Activated CD4-positive, alpha-beta T cell treated with anti-CD3 and anti-CD28 coated beads, Interleukin-2, Interleukin-6, amounts not matched to agents 100 ng/mL and 50 ng/mL, durations not matched to agents 16 hours and 8 hours (primary cell): ENCODE measurements at regions not wholly inside any gene's neighbourhood (a gene's known extent, or its start where the extent isn't known, plus 50 kb on each side); places are given as distances from the start of the nearest gene placed in this dataset.
A peak's percentile ranks its signal among the peaks of the same experiment; 100 is the strongest.
"Not testable (repeated sequence)": the region's sequence is repeated elsewhere in the genome, so short reads cannot be mapped to it uniquely, and the experiment has no call there.

Source experiments
- DNase-seq: peaks from one replicate; pipeline ENCODE4 v3.0.0-alpha.2; 2020

DNA sequence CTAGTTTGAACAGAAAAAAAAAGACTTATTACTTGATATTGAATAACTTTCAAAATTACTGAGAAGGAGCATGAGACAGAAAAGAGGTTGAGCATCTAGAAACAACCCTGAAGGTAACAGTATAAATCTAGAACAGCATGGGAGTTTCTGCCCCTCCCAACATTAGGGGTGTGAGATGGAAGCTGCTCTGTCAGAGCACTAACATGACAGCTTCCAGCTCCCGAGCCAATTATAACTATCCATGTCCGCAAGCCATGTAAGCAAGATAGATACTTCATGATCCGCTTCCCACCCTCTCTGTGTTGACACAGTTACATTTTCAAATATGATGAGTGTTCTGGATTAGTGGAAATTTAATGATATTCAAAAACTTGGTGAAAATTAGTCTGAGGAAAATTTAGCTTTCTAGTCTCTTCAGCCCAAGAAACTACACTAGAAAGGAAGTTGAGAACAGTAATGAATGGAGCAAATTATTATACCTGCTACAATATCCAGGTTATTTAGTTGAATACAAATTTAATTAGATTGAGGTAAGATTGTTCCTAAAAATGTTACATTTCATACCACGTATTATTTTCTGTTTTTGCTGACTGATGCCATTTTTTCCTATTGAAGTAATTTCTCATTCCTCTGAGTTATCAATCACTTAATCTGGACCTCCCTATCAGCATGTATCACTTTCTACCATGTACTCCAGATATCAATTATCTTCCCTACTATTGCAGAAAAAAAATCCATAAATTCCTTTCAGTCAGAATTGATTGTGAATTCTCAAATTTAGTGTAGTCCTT, 129.3 kb upstream of the SLIT2 start:
- no peak for DNase-seq

DNA sequence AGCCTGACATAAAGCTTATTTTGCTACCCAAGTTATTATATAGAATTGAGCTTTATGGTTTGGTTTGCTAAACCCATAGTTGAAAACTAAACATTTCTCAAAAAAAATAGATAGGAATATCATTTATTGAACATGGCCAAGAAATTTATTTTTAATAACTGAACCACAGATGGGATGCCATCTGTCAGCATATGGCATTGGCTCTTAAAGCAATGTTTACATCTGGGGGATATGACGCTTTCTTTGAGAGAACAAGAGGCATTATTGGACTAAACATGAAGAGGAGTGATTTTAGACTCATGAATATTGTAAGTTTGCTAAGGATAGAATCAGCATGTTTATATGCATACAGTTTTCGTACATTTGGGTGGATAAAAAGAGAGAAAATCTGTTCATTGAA, 132.6 kb upstream of the SLIT2 start:
- DNase-seq = no peak

DNA sequence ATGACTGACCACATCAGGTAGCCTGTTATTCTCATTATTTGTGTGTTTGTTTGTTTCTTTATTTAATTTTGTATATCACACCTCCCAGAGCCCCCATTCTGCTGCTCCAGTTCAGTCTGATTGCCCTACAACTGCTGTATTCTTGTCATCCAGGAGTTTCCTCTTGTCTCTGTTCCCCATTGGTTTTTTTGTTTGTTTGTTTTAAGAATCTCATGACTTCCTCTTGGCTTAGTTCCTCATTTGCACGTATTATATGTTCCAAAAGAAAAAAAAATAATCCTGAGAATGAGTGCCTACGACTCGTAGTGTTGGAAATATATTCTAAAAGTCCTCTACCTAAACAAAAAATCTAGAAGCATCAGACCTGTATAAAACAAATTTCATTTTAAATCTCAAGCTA, 142.3 kb upstream of the SLIT2 start:
- no peak for DNase-seq

DNA sequence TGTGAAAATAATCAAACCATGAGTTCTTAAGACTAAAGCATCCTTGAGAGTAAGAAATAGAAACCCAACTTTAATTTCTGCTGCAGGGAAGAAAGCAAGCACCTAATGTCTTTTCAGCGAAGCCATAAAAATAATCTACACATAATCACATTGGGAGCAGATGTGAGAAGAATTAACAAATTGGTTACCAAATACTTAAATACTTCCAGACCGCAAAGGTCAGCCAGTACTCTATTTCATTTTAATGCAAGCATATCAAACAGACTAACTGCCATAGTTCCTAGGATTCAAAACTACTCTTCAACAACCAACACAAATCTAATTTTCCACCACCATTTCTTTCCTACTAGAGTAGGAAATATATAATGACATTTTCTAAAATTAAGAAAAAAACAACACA, 144.8 kb upstream of the SLIT2 start:
- DNase-seq = no peak

DNA sequence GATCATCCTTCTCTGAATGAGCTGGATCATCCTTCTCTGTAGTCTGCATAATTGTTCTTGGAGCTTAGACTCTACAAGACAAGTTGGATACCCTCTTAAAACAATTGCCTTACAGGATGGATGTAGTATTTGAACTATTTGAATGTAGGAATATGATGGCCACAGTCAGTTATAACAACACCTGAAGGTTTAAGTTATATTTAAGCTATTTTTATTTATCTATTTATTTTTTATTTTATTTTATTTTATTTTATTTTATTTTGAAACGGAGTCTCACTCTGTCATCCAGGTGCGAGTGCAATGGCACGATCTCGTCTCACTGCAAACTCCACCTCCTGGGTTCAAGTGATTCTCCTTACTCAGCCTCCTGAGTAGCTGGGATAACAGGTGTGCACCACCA, 149.9 kb upstream of the SLIT2 start:
- no peak for DNase-seq

DNA sequence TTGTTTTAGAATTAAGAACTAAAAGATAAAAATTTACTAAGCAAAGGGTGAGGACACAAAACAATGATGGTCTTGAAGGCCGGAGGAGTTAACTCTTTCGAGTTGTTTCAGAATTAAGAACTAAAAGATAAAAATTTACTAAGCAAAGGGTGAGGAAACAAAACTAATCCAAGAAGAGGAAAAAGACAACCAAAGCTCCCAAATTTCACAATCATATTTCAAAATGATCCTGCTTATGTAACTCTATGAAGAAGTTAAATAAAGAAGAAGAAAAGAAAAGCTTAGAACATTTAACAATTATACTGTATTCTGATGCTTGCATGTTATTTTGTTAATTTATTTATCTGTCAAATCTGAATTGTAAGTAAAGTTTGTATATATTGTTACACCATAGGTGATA, 154.8 kb upstream of the SLIT2 start:
- no peak for DNase-seq

DNA sequence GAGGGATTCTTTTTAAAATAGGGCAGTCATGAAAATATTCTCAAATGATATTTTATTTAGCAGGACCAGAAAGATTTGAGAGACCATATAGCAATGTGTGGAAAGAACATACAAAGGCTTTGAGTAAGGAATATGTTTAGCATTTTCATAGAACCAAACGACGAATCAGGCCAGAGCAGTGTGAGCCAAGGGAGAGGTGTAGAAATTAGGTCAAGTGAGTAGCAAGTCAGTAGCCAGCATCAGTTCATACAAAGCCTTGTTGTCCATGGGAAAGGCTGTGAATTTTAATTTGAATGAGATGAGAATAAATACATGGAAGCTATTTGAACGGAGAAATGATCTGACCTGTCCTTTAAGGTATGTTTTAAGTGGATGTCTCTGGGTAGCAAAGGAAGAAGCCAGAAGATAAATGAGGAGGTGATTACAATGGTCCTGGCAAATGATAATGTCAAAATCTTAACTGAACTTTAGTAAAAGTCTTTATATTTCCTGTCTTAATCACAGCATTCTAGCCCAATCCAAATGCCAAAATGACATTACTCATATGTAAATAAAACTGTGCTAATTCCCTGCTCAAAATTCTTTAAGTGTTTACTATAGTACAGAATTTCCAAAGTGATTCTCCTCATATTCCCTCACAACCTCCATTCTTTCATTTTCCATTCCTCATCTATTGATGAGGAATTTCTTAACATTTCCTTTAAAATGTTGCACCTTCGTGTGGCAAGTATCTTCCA, 155.7 kb upstream of the SLIT2 start:
- no peak for DNase-seq

DNA sequence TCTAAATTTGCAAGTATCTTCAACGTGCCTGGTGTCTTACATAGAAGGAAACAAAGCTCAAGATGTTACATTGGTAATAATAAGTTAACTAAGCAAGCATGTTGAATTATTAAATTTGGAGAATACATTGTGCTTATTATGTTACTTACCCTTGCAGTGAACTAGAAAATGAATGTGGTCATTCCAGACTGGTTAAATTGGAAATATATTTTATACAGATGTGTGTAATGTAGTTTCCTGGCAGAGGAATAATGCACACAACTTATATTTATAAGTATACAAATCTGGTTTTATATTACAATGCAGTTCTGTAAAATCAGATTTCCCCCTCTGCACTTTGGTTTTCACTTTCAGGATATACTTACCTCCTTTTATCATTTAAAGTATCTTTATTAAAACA, 159.9 kb upstream of the SLIT2 start:
- DNase-seq = no peak

DNA sequence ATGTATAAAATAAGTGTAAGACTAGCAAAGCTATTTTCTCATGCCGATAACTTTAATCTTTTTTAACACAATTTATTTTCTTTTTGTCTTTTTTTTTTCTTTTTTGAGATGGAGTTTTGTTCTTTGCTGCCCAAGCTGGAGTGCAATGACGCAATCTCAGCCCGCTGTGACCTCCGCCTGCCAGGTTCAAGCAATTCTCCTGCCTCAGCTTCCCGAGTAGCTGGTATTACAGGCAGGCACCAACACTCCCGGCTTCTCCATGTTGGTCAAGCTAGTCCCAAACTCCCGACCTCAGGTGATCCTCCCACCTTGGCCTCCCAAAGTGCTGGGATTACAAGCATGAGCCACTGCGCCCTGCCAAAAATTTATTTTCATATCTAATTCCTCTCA, 164.2 kb upstream of the SLIT2 start:
- DNase-seq = no peak

DNA sequence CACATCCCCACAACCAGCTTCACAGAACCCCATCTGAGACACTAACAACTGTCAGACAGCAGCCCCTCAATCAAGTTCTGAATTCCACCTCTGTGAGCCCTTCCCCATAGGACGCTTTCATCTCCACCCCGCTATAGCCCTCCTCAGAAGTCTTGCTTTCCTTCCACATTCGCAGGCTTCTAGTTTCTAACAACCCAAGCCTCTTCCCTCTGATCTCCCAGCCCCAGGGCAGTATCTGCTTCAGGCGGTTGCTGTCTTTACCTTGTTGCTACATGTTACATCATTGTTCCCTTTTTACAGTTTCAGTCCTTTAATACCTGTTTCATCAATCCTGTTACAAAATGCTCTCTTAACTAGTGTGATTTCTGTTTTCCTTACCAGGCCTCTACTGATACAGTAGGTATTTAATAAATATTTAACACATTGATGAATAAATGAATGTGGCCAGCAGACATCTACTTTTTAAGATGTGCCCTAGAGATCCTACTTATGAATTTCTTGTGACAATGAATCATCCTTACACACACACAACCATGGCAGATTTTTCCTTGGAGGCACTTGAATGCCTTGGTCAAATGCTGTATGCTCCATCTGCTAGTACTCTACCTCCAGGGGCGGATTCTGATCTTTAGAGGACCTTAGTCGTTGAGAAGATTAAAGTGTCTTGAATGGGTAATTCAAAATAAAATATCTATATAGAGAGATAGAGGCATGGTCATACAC, 164.7 kb upstream of the SLIT2 start:
- no peak for DNase-seq

DNA sequence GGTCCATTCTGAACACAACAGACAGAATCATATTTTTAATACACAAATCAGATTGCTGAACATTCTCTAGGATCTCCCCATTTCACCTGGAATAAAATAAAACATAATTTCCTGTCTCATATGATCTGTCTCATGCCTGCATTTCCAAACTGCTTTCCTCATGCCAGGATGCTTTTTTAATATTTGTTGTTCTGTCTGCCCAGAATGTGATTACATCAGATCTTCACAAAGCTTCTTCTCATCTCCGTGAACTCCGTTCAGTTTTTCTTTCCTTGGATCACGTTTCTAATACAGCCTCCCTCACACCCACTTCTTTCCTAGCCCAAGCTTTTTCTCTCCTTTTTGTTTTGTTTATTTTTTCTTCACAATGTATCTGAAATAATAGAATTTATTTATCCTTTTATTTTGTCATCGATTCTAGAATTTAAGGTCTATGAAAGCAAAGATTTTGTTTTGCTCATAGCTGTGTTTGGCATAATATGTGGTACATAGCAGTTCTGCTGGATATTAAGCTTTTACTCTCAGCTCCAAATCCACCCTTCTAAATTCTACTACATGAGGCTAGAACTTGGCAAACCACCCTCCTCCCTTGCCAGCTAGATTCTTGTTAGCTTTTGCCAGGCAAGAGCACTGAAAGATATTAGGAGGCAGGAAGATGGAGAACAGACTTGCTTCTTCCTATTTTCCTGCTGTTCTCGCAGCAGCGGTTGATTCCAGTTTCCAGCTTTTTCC, 165.5 kb upstream of the SLIT2 start:
- DNase-seq = no peak

DNA sequence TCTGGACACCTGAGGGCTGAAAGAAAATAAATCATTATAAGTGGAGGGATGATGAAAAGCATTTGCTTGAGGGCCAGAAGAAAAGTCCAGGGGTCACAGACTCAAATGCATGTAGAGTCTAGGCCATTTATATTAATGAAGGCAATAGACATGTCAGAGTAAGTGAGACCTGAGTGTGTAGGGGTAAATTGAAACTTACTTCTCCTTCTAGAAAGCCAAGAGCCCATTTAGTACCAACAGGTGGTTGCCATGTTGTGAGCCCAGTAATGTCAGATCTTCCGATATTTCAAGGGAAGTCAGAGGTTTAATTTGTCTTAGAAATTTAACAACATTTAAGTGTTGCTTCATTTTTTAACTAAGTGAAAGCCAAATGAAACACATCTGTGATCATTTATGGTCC, 166.1 kb upstream of the SLIT2 start:
- no peak for DNase-seq

DNA sequence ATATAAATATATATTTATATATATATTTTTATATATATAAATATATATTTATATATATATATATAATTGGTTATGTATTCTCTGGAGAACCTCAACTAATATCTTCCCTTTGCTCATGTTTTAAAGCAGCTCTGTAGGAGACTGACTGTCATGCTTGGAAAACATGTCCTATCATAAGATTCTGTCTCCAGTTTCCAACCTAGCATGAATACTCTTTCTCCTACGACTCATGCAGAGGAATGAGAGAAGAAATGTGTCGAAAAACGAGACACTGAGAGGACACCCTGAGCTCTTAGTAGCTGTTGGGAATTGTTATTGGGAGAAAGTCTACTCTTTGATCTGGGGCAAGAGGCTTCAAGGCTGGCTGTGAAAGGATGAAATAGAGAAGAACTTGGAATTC, 166.5 kb upstream of the SLIT2 start:
- no peak for DNase-seq

DNA sequence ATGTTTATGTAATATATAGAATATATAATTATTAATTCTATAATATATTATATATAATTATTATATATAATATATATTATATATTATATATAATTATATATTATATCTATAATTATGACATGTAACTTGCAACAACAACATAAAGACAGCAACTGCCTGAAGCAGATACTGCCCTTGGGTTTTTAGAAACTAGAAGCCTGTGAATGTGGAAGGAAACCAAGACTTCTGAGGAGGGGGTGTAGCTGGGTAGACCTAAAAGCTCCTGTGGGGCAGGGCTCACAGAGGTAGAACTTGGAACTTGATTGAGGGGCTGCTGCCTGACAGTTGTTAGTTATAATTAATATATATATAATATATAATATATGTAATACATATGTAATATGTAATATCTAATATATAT, 167.2 kb upstream of the SLIT2 start:
- DNase-seq = peak; percentile 9

DNA sequence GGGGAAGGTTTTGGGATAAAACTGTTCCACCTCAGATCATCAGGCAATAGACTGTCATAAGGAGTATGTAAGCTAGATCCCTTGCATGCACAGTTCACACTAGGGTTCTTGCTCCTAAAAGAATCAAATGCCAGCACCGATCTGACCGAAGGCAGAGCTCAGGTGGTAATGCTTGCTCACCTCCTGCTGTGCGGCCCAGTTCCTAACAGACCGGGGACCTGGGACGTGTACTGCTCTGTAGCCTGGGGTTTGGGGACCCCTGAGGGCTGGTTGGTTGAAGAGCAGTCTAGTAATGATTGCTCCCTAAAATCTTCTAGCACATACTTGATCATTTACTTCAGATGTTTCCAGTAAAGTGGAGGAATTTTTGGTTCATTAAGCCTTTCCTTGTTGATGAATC, 173.1 kb upstream of the SLIT2 start:
- DNase-seq = no peak

DNA sequence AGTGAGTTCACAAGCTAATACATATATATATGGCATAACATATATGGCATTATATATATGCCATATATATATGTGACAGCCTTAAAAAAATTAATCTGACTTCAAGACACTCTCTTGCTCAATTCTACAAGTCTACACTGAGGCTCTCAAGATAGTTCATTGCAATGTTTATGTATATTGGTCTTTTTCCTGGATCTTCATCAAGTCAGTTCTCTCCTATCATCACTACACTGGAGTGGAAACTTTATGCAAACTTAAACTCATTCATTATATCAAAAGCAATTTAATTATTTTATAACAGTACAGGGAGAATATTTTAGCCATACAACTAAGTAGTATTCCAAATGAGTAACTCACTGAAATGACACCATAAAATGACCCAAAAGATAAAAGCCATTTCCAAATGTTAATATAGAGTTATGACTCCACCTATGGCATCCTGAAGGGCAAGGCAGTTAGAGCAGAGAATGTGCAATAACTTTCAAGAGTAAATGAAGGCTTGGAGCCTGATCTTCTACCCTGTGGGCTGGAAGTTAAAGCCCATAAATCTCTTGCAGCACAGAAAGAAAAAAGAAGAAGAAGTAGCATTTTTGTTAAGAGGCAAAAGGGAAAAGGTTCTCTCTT, 176.3 kb upstream of the SLIT2 start:
- no peak for DNase-seq

DNA sequence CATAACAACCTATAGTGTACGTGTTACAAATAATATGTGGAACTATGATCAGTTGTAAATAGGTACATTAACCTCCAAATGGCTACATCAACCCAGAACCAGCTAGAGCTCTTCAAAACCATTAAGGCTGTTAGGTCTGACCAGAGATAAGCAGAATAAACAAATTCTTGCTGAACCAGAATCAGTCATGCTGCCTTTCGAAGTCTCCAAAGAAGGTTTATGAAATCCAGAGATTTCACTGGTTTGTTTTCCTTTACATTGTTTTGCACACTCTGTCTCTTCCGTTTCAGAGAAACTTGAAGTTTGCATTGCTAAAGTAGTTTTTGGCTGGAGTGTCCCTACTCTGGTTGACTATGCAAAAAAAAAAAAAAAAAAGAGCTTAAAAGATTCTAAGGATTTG, 177.3 kb upstream of the SLIT2 start:
- no peak for DNase-seq

DNA sequence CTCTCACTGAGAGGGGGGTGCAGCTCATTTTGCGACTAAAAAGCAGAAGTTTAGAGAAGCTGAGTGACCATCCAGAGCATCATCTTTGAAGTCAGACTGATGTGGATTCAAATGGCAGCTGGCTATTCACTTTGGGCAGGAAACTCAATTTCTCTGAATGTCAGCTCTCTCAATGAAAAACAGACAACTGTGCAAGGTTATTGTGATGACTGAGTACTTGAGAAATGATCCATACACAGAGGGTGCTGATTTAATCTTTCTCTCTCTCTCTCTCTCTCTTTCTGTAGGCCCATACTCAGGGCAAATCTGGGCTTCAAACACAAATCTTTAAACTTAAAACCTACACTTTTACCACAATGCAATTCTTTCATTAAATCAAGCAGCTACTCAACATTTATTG, 185.8 kb upstream of the SLIT2 start:
- no peak for DNase-seq

DNA sequence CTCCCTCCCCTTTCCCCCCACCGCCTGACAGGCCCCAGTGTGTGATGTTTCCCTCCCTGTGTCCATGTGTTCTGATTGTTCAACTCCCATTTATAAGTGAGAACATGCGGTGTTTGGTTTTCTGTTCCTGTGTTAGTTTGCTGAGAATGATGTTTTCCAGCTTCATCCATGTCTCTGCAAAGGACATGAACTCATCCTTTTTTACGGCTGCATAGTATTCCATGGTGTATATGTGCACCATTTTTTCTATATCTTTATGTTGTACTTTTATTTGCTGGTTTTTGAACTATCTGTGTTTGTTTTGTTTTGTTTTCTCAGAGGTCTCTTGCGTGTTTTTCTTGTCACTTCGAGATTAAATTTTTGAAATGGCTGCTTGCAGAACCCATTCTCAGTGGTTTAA, 188.8 kb upstream of the SLIT2 start:
- DNase-seq = not testable (repeated sequence)

DNA sequence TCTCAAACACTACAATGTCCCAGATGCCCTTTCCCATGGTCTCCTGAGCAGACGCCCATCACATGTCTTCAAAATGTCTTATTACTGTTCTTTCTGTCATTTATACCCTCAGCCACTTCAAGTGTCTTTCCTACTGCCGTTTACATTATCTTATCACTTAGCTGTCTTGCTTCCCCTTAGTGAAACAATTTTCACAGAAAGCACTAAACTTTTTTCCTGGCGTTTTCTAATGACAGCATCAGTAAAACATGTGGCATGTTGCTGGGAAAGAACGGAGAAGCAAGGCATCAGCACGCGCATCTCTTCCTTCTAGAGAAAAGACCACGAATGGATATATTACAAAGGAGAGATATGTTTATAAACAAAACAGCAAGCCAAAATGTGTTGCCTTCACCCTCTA, 189.7 kb upstream of the SLIT2 start:
- DNase-seq = no peak

DNA sequence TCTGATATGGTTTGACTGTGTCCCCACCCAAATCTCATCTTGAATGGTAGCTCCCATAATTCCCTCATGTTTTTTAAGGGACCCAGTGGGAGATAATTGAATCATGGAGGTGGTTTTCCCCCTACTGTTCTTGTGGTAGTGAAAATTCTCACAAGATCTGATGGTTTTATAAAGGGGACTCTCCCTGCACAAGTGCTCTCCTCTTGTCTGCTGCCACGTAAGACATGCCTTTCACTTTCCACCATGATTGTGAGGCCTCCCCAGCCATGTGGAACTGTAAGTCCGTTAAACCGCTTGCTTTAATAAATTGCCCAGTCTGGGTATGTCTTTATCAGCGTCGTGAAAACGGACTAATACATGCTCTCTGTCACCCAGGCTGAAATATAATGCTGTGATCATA, 200.9 kb upstream of the SLIT2 start:
- no peak for DNase-seq

DNA sequence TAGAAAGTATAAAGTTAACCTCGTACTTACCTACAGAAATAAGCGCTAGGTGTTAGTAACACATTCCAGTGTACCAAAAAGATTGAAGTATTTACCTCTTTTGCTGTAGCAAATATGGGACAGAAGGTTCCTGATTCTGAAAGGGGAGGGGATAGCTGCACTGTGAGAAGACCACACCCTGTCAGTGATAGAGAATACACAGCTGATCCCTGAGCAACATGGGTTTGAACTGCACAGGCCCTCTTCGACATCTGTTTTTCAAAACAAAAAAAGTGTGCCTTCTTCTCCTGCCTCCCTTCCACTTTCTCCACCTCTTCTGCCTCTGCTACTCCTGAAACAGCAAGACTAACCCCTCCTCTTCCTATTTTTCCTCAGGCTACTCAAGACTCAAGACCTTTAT, 201.8 kb upstream of the SLIT2 start:
- DNase-seq = no peak
